AG04449 (cell line): ENCODE measurements at regions not wholly inside any gene's neighbourhood (a gene's known extent, or its start where the extent isn't known, plus 50 kb on each side); places are given as distances from the start of the nearest gene placed in this dataset.

ENCODE experiments used
- CTCF ChIA-PET: fragments of 350-600 bp; formaldehyde crosslinking; extraction: SDS; loops from one replicate; lab custom pipeline; 2021; ENCODE audit warnings: antibody characterized with exemption; lab: Yijun Ruan, JAX
- POLR2A ChIA-PET: fragments of 400-600, 350-600 bp; formaldehyde crosslinking; extraction: SDS; loops from one replicate; lab custom pipeline; 2020; ENCODE audit warnings: antibody characterized with exemption, inconsistent platforms; lab: Yijun Ruan, JAX
- DNase-seq: peaks from one replicate; pipeline ENCODE4 v3.0.0-alpha.2; 2010; ENCODE audit warnings: low read depth, low spot score
- H3K4me3 ChIP-seq: 2 replicates; pipeline ENCODE4 v1.5.1; 2011; ENCODE audit warnings: low read depth, mild to moderate bottlenecking, control low read depth, low read length
- CTCF ChIP-seq: IDR thresholded peaks from one replicate; pipeline ENCODE4 v1.5.1; 2011; ENCODE audit warnings: mild to moderate bottlenecking, moderate library complexity, low read length, control low read depth, inconsistent platforms; ENCODE audit not compliant: insufficient read depth; ENCODE audit errors: missing control alignments

- ChIA-PET POLR2A (no interaction called here), CTCF (no interaction called here)
These were observed 327.3 kb upstream of the TMTC1 start for GRCh38 chr12:30110958-30111586.

GRCh38 chr12:30110498-30110897 is 326.8 kb upstream of the TMTC1 start:
- CTCF ChIA-PET = no interaction called here
- DNase-seq = no peak
- TF ChIP-seq CTCF = no peak
- no peak overlapping the region for H3K4me3 ChIP-seq
- POLR2A ChIA-PET = no interaction called here

More at GRCh38 chr12:30110958-30111586, 327.3 kb upstream of the TMTC1 start:
- DNase-seq = no peak
- no peak overlapping the region for H3K4me3 ChIP-seq
- no peak for TF ChIP-seq CTCF

DNA sequence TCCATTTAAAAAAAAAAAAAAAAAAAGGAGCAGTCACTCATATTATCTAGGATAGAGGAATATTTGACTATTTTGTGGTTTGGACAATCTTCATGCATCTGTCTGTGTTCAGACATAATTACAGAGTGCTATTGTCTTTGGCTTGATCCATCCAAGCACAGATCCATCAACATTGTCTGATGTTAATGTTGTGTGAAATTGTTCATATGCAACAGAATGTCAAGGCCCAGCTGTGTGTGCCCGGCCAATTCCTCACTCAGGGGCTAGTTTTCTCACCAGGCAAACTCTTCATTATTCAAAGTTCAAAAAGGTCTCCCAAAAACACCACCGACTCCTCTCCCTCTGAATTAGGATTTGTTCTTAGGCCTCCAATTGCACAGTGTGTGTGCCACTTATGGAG is 324.9 kb upstream of the TMTC1 start:
- CTCF ChIA-PET = no interaction called here
- DNase-seq = no peak
- POLR2A ChIA-PET = no interaction called here
- no peak overlapping the region for H3K4me3 ChIP-seq
- TF ChIP-seq CTCF = no peak

DNA sequence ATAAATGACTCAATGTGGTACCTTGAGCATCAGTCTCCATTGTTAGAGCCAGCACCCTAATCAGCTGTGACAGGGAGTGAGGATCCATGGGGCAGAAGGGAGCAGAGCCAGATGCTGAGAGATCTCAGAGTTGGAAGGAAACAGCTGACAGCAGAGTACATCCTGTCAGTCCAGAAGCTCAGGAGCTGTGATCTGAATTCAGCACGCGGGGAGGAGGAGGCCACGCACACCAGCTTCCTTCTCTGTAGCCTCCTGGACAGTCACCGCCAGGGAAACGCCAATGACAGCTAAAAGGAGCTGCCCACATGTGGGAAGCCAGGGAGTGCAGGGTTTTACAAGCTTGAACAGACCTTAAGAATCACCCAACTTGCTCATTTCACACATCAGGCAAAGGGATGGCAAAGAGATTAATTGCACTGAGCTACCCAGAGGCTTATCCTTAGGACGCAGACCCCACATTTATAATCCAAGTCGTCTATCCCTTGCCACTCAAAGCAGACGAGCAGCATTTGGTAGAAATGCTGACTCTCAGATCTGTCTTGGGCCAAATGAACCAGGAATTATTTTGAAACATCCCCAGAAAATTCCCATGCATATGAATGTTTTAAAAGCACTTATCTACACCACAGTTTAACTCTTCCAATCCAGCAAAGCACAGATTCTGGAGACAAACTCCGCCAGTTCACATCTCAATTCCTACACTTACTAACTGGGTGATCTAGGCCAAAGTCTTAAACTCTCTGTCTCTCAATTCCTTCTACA is 322.6 kb upstream of the TMTC1 start:
- H3K4me3 ChIP-seq = no peak overlapping the region
- no peak for DNase-seq
- TF ChIP-seq CTCF = no peak
- POLR2A ChIA-PET = no interaction called here
- CTCF ChIA-PET = no interaction called here

DNA sequence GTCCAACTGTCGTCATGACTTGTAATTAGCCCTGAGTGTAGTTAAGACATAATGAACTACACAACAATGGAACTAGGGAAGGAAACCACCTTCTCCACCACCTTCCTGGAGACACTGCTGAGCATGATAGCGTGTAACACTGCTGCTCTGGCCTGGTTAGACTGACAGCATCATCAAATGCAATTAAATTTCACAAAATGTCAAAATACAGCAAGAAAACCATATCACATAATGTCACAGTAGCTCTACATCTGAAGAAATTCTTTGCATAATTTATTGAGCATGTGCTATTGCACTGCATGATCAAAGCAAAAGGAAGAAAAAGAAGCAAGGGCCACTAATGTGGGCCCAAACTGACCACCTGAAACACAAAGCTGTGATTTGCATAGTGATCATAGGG is 321.8 kb upstream of the TMTC1 start:
- ChIA-PET CTCF (no interaction called here), POLR2A (no interaction called here)
- no peak for DNase-seq
- TF ChIP-seq CTCF = no peak
- H3K4me3 ChIP-seq = no peak overlapping the region

- POLR2A ChIA-PET = no interaction called here
- no peak overlapping the region for H3K4me3 ChIP-seq
- no peak for DNase-seq
- CTCF ChIA-PET = no interaction called here
- no peak for TF ChIP-seq CTCF
These were observed 321.2 kb upstream of the TMTC1 start for GRCh38 chr12:30104971-30105370.
